Fibroblast of lung (primary cell): ENCODE measurements at regions not wholly inside any gene's neighbourhood (a gene's known extent, or its start where the extent isn't known, plus 50 kb on each side); places are given as distances from the start of the nearest gene placed in this dataset.

Source experiments
- DNase-seq, 2 donors: peaks; one replicate each; pipeline versions ENCODE4 v3.0.0 to v3.0.0-alpha.2; 2010; ENCODE audit warnings: low read depth in 2 of 2
- H2AFZ ChIP-seq: 2 replicates; pipeline ENCODE4 v1.5.1; 2012; ENCODE audit warnings: low read length, control low read depth, inconsistent platforms
- H3K27ac ChIP-seq: 2 replicates; pipeline ENCODE4 v1.5.1; 2011; ENCODE audit warnings: low read length, control low read depth; ENCODE audit not compliant: insufficient read depth
- H3K27me3 ChIP-seq: 2 replicates; pipeline ENCODE4 v1.5.1; 2011; ENCODE audit warnings: mild to moderate bottlenecking, low read length; ENCODE audit not compliant: control insufficient read depth, insufficient read depth
- H3K36me3 ChIP-seq: 2 replicates; pipeline ENCODE4 v1.5.1; 2011; ENCODE audit warnings: low read length; ENCODE audit not compliant: control insufficient read depth, insufficient read depth
- H3K4me1 ChIP-seq: 2 replicates; pipeline ENCODE4 v1.5.1; 2011; ENCODE audit warnings: low read length; ENCODE audit not compliant: control insufficient read depth, insufficient read depth; ENCODE audit errors: extremely low read depth
- H3K4me2 ChIP-seq: 2 replicates; pipeline ENCODE4 v1.5.1; 2011; ENCODE audit warnings: low read length, control low read depth; ENCODE audit not compliant: insufficient read depth; ENCODE audit errors: extremely low read depth
- H3K4me3 ChIP-seq, 4 experiments: fragments of 200-600 bp in 1 of 4; sonication (generic) in 1 of 4; replicated peaks in 1 of 4; 2 replicates each; pipeline ENCODE4 v1.5.1; 2011 to 2016; ENCODE audit warnings: low read length in 4 of 4, low read depth in 3 of 4, mild to moderate bottlenecking in 3 of 4, control low read depth in 2 of 4, inconsistent platforms in 1 of 4, mixed read lengths in 1 of 4; ENCODE audit not compliant: insufficient read depth in 1 of 4; ENCODE audit errors: control extremely low read depth in 1 of 4
- H3K79me2 ChIP-seq: 2 replicates; pipeline ENCODE4 v1.5.1; 2012; ENCODE audit warnings: mild to moderate bottlenecking, low read length, inconsistent platforms; ENCODE audit not compliant: control insufficient read depth, insufficient read depth
- H3K9ac ChIP-seq: 2 replicates; pipeline ENCODE4 v1.5.1; 2011; ENCODE audit warnings: mild to moderate bottlenecking, low read length, control low read depth; ENCODE audit not compliant: insufficient read depth
- H3K9me3 ChIP-seq: 2 replicates; pipeline ENCODE4 v1.5.1; 2012; ENCODE audit warnings: low read depth, low read length; ENCODE audit not compliant: control insufficient read depth, insufficient read depth
- H4K20me1 ChIP-seq: 2 replicates; pipeline ENCODE4 v1.5.1; 2011; ENCODE audit warnings: low read length; ENCODE audit not compliant: control insufficient read depth, insufficient read depth; ENCODE audit errors: extremely low read depth
- CTCF ChIP-seq, 2 donors: IDR thresholded peaks in 1 of 2; conservative IDR thresholded peaks in 1 of 2; 1 replicate in 1 of 2; 2 replicates in 1 of 2; pipeline ENCODE4 v1.5.1; 2011 to 2012; ENCODE audit warnings: low read length in 2 of 2, control low read depth in 1 of 2, inconsistent platforms in 1 of 2, low read depth in 1 of 2, mild to moderate bottlenecking in 1 of 2
- EZH2 ChIP-seq: IDR thresholded peaks from 2 replicates; pipeline ENCODE4 v1.5.1; 2012; ENCODE audit warnings: low read length, control low read depth, mild to moderate bottlenecking; ENCODE audit errors: missing control alignments

- no peaks in the 10 kb centered on the region for H3K9me3 ChIP-seq
- no peaks in the 10 kb centered on the region for H3K4me1 ChIP-seq
- no peak for TF ChIP-seq CTCF (conservative IDR thresholded peaks at IDR 0.05 in 1 of 2, IDR thresholded peaks at IDR 0.05 in 1 of 2; ENCODE audit: low read depth in 1 of 2, low read length in 2 of 2)
- H2AFZ ChIP-seq: no peak overlapping the region
- H3K79me2 ChIP-seq: no peaks in the 10 kb centered on the region
- no peaks in the 10 kb centered on the region for H3K36me3 ChIP-seq
- no peaks in the 10 kb centered on the region for H4K20me1 ChIP-seq
- no peak overlapping the region for H3K27ac ChIP-seq
- no peak overlapping the region for H3K4me3 ChIP-seq
- no peak for DNase-seq
- no peaks in the 10 kb centered on the region for H3K27me3 ChIP-seq
- no peak overlapping the region for H3K4me2 ChIP-seq
- H3K9ac ChIP-seq: no peak overlapping the region
Measured at GRCh38 chr18:7332452-7332851, 101.6 kb downstream of the LRRC30 start.

- Histone ChIP-seq H3K27ac (no peak overlapping the region), H3K4me3 (no peak overlapping the region), H3K4me2 (no peak overlapping the region), H3K4me1 (no peaks in the 10 kb centered on the region), H2AFZ (no peak overlapping the region), H4K20me1 (no peaks in the 10 kb centered on the region), H3K27me3 (no peaks in the 10 kb centered on the region), H3K9ac (no peak overlapping the region), H3K36me3 (no peaks in the 10 kb centered on the region), H3K79me2 (no peaks in the 10 kb centered on the region), H3K9me3 (no peaks in the 10 kb centered on the region)
- no peak for DNase-seq
- TF ChIP-seq EZH2 (no peak), CTCF (conservative IDR thresholded peaks at IDR 0.05 in 1 of 2, IDR thresholded peaks at IDR 0.05 in 1 of 2; ENCODE audit: low read depth in 1 of 2, low read length in 2 of 2) (no peak)
Measured at GRCh38 chr18:7333025-7333562, 102.2 kb downstream of the LRRC30 start.

GRCh38 chr18:7334973-7335568 is 104.2 kb downstream of the LRRC30 start:
- Histone ChIP-seq H3K9me3 (no peaks in the 10 kb centered on the region), H4K20me1 (no peaks in the 10 kb centered on the region), H3K4me2 (no peak overlapping the region), H3K4me1 (no peaks in the 10 kb centered on the region), H2AFZ (no peak overlapping the region), H3K27ac (no peak overlapping the region), H3K9ac (no peak overlapping the region), H3K79me2 (no peaks in the 10 kb centered on the region), H3K4me3 (no peak overlapping the region), H3K27me3 (no peaks in the 10 kb centered on the region), H3K36me3 (no peaks in the 10 kb centered on the region)
- no peak for TF ChIP-seq EZH2
- TF ChIP-seq CTCF (conservative IDR thresholded peaks at IDR 0.05 in 1 of 2, IDR thresholded peaks at IDR 0.05 in 1 of 2; ENCODE audit: low read depth in 1 of 2, low read length in 2 of 2): no peak
- DNase-seq: no peak
